Hepatocyte (in vitro differentiated cells): ENCODE measurements at regions not wholly inside any gene's neighbourhood (a gene's known extent, or its start where the extent isn't known, plus 50 kb on each side); places are given as distances from the start of the nearest gene placed in this dataset.

ENCODE experiments used
- CTCF ChIP-seq: fragments of 200-600 bp; sonication (generic); IDR thresholded peaks from 2 replicates; pipeline ENCODE4 v1.5.1; 2016; ENCODE audit warnings: antibody characterized with exemption, mild to moderate bottlenecking; ENCODE audit not compliant: poor library complexity
- EZH2 ChIP-seq: fragments of 200-600 bp; sonication (generic); IDR thresholded peaks from 2 replicates; pipeline ENCODE4 v1.6.1; 2016; ENCODE audit warnings: antibody characterized with exemption, mild to moderate bottlenecking, borderline replicate concordance

GRCh38 chr13:33970746-33971561 lies 153.0 kb downstream of the RFC3 start:
- no peak for TF ChIP-seq CTCF
- TF ChIP-seq EZH2, result no peak
